ENCODE measurements at regions not wholly inside any gene's neighbourhood (a gene's known extent, or its start where the extent isn't known, plus 50 kb on each side); places are given as distances from the start of the nearest gene placed in this dataset.

- TF ChIP-seq GATA2 (IDR thresholded peaks at IDR 0.05; ENCODE audit: insufficient read depth, insufficient read length, low read depth, low read length): no peak
- no peak for TF ChIP-seq CTCF (IDR thresholded peaks at IDR 0.05; ENCODE audit: extremely low read depth in 1 of 2, insufficient read depth in 1 of 2, low read depth in 1 of 2, low read length in 2 of 2)
- TF ChIP-seq POLR2A (IDR thresholded peaks at IDR 0.05; ENCODE audit: low read depth, low read length): no peak
- no peak for TF ChIP-seq POLR2AphosphoS5 (IDR thresholded peaks at IDR 0.05; ENCODE audit: insufficient read depth, low read depth, low read length)
- no peak for TF ChIP-seq EZH2 (IDR thresholded peaks at IDR 0.05; ENCODE audit: borderline replicate concordance, low read depth, low read length, severe bottlenecking)
- TF ChIP-seq FOS (IDR thresholded peaks at IDR 0.05; ENCODE audit: borderline replicate concordance, insufficient read depth, low read length): no peak
- no peak for TF ChIP-seq MYC (IDR thresholded peaks at IDR 0.05; ENCODE audit: low read depth, low read length)
- no peak for TF ChIP-seq MAX (IDR thresholded peaks at IDR 0.05; ENCODE audit: insufficient read depth, insufficient read length)
- no peak for TF ChIP-seq JUN (IDR thresholded peaks at IDR 0.05; ENCODE audit: borderline replicate concordance, insufficient read depth, insufficient read length, low read depth)
These were observed 111.0 kb upstream of the PTPN13 start for GRCh38 chr4:86483173-86483490.
